Stomach smooth muscle (tissue), 2 donors: ENCODE measurements at regions not wholly inside any gene's neighbourhood (a gene's known extent, or its start where the extent isn't known, plus 50 kb on each side); places are given as distances from the start of the nearest gene placed in this dataset.

Source experiments
- H3K27ac ChIP-seq: one replicate; pipeline ENCODE4 v1.7.0; 2013; ENCODE audit warnings: mild to moderate bottlenecking, low read length, inconsistent platforms
- H3K27me3 ChIP-seq, 2 donors: one replicate each; pipeline ENCODE4 v1.7.0; 2013; ENCODE audit warnings: low read length in 2 of 2; ENCODE audit not compliant: insufficient read depth in 2 of 2, control insufficient read depth in 1 of 2
- H3K36me3 ChIP-seq, 2 donors: one replicate each; pipeline ENCODE4 v1.7.0; 2013; ENCODE audit warnings: low read length in 2 of 2; ENCODE audit not compliant: control insufficient read depth in 2 of 2, insufficient read depth in 2 of 2
- H3K4me1 ChIP-seq: one replicate; pipeline ENCODE4 v1.7.0; 2013; ENCODE audit warnings: low read length; ENCODE audit not compliant: control insufficient read depth, insufficient read depth
- H3K4me3 ChIP-seq, 2 donors: one replicate each; pipeline ENCODE4 v1.7.0; 2013; ENCODE audit warnings: low read length in 2 of 2
- H3K9ac ChIP-seq, 2 donors: one replicate each; pipeline ENCODE4 v1.7.0; 2013; ENCODE audit warnings: low read length in 2 of 2, mild to moderate bottlenecking in 1 of 2
- H3K9me3 ChIP-seq, 2 donors: one replicate each; pipeline ENCODE4 v1.7.0; 2013; ENCODE audit warnings: low read length in 2 of 2; ENCODE audit not compliant: control insufficient read depth in 2 of 2
- donor health status: healthy.
- donor health status: Pancreatic carcinoma.

DNA sequence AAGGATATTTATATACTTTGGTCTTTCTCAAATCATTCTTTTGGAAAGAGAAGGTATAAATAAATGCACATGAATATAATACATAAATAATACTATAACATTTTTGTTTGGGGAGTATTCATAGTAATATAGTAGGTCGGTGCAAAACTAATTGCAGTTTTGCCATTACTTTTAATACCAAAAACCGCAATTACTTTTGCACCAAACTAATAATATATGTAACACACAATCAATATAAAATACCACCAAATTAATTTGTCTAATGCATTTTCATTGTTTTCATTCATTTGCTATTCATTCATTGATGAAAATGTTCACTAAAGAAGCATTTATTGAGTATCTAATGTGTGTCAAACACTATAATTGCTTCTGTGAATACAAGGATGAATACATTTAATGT, 219.0 kb downstream of the RWDD3 start:
- Histone ChIP-seq H3K27me3 (no peaks in the 10 kb centered on the region), H3K9me3 (peaks cover 2 to 3% of the 10 kb centered on the region in 2 donors), H3K4me3 (no peak overlapping the region)

DNA sequence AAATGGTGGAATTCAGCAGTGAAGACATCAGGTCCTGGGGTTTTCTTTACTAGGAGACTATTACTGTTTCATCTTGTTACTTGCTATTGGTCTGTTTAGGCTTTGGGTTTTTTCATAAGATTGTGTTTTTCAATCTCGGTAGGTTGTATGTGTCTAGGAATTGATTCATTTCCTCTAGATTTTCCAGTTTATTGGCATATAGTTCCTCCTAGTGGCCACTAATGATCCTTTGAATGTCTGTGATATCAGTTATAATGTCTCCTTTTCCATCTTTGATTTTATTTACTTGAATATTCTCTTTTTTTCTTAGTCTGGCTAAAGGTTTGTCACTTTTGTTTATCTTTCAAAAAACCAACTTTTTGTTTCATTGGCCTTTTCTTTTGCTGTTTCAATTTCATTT, 233.0 kb downstream of the RWDD3 start:
- Histone ChIP-seq H3K4me1 (no peaks in the 10 kb centered on the region), H3K4me3 (no peak overlapping the region), H3K36me3 (no peaks in the 10 kb centered on the region), H3K27me3 (no peaks in the 10 kb centered on the region), H3K9ac (no peak overlapping the region), H3K9me3 (no peaks in the 10 kb centered on the region), H3K27ac (no peak overlapping the region)

More for the DNA sequence above, 219.0 kb downstream of the RWDD3 start:
- no peaks in the 10 kb centered on the region for H3K4me1 ChIP-seq
- no peak overlapping the region for H3K27ac ChIP-seq
- H3K9ac ChIP-seq = no peak overlapping the region
- no peaks in the 10 kb centered on the region for H3K36me3 ChIP-seq

DNA sequence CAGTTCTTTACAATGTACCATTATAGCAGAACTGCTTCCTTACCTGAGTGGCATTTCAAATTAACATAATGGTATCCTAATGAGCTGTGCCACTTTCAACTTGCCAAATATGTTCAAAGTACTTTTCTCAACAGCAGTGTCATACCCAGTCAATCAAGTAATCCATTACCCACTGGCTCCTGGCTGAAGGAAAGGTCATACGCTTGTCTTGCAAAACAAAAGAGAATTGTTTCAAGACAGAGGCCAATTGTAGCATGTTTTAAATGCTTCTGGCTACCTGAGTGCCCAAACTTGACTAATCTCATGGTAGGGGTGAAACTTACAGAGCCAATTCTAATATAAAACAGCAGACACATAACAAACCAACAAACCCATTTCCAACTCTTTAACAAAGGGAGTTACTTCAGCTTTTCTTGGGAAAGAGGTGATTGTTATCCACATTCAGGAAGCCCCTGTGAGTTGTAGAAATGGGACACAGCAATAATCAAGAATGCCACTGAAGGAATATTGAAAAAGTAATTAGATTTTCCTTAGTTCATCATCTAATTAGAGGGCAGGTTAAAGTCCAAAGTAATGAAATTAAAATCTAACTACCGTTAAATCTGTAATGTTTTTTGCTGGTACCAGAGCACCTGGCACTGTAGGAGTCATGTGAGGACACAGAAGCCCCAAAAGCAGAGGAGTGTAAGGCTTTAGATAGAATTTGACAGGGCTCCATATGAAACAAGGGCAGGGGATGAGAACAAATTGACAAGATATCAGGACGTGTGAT, 241.9 kb downstream of the RWDD3 start:
- Histone ChIP-seq H3K4me1 (no peaks in the 10 kb centered on the region), H3K4me3 (no peak overlapping the region), H3K9ac (no peak overlapping the region), H3K9me3 (no peaks in the 10 kb centered on the region), H3K27ac (no peak overlapping the region), H3K36me3 (no peaks in the 10 kb centered on the region), H3K27me3 (no peaks in the 10 kb centered on the region)

DNA sequence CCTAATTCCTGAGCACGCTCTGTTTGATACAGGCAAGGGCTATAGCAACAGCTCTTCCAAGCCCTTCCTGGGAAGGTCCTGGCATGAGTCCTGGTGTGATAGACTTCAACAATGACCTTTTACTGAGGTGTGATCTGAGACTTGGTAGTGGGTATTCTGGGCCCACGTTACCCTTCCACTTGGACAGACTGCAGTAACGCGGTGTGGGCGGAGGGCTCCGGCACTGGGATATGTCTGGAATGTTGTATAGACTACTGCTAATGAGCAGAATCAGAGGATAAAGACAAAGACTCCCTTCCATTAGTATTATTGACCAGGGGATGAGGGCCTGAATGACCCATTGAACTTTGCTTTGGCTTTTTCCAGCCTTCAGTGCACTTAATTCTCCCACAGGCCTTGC, 262.3 kb downstream of the RWDD3 start:
- Histone ChIP-seq H3K4me3 (no peak overlapping the region), H3K9ac (no peak overlapping the region), H3K36me3 (no peaks in the 10 kb centered on the region), H3K4me1 (no peaks in the 10 kb centered on the region), H3K27ac (no peak overlapping the region), H3K27me3 (no peaks in the 10 kb centered on the region), H3K9me3 (no peaks in the 10 kb centered on the region)

DNA sequence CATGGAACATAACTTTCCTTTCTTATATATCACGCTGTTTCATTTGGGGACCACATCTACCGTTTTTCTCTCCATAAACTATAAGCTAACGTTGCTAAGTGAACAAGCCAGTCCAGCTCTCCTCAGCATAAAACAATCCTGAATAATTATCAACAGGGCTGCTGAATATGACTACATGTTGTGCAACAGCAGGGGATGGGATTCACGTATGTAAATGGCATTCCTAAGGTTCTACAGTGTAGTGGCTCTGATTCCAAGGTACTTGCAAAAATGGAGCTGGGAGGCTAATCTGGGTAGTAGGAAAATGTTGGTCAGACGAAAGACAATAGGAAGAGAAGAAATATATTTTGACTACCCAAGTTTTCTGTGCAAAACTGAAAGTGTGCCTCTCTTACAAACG, 262.8 kb downstream of the RWDD3 start:
- Histone ChIP-seq H3K36me3 (no peaks in the 10 kb centered on the region), H3K27me3 (no peaks in the 10 kb centered on the region), H3K27ac (no peak overlapping the region), H3K9ac (no peak overlapping the region), H3K4me1 (no peaks in the 10 kb centered on the region), H3K9me3 (no peaks in the 10 kb centered on the region), H3K4me3 (no peak overlapping the region)

DNA sequence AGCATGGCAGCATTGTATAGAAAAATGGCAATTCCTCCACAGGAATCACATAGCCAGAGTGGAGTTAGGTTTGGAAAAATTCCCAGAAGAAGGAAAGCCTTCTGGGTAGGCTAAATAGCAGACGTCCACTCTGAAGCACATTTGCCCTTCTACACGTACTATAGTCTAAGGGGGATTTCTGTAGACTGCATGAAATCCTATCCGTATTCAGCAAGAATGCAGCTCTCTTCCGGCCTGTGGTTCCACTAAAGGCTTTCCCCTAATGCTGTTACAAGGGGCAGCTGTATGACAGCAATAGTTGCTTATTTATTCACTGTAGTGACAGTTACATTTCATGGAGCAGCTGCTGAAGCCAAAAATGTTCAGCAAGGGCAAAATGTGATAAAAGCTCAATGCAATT, 263.6 kb downstream of the RWDD3 start:
- Histone ChIP-seq H3K4me3 (no peak overlapping the region), H3K9ac (no peak overlapping the region), H3K27me3 (no peaks in the 10 kb centered on the region), H3K36me3 (no peaks in the 10 kb centered on the region), H3K9me3 (no peaks in the 10 kb centered on the region), H3K4me1 (no peaks in the 10 kb centered on the region), H3K27ac (no peak overlapping the region)

DNA sequence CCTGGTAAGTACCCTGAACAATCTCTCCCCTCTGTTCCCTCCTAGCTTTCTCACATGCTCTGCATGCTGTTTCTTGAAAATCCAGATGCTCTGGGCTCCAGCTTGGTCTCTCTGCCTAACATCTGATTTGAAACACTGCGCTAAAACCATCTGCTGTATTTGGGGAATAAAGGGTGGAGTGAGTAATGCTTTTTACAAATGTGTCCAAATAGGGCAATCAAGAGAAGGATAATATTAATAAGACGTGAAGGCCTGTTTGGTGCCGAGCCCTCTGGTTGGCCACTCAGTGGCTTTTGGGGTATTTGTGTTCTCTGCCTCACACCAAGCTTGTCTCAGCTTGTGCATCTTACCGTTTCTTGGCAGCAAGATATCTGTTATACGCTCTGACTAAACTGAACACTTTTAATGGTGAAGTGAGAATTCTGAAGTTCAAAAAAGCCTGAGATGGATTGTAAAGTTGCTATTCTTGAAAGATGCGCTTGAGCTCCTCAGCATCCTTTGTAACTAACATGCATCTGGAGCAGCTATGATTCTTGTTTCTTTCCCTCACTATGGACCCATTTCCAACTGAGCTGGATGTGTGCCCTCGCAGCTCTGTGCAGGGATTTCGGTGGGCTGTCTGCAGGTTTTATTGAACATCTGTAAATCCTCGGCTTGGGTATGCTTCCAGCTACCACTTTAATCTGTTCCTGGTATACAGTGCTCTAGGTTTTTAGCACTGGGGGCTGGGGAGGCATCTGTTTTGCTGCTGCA, 269.4 kb downstream of the RWDD3 start:
- H3K4me1 ChIP-seq = no peaks in the 10 kb centered on the region
- no peaks in the 10 kb centered on the region for H3K27me3 ChIP-seq
- no peak overlapping the region for H3K9ac ChIP-seq
- H3K27ac ChIP-seq = no peak overlapping the region
- H3K4me3 ChIP-seq = no peak overlapping the region
- H3K9me3 ChIP-seq = no peaks in the 10 kb centered on the region
- no peaks in the 10 kb centered on the region for H3K36me3 ChIP-seq

DNA sequence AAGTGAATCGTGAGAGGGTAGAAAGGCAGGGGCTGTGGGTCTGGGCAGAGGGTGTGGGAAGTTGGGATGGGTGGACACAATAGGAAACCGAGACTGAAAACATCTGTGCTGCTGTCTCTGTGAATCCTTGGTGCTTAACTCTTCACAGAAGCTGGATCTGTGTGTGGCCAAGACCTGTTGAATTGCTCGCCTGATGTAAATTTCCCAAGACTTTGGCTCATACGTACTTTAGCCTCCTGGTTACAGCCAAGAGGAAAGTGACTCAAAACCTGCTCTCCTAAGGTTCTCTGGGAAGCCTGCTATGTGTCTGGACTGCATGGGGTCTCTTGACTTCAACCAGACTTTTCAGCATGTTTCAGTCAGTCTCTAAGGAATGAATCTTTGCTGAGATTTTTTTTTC, 270.3 kb downstream of the RWDD3 start:
- Histone ChIP-seq H3K36me3 (no peaks in the 10 kb centered on the region), H3K27me3 (no peaks in the 10 kb centered on the region), H3K4me1 (no peaks in the 10 kb centered on the region), H3K27ac (no peak overlapping the region), H3K9ac (no peak overlapping the region), H3K9me3 (no peaks in the 10 kb centered on the region), H3K4me3 (no peak overlapping the region)

DNA sequence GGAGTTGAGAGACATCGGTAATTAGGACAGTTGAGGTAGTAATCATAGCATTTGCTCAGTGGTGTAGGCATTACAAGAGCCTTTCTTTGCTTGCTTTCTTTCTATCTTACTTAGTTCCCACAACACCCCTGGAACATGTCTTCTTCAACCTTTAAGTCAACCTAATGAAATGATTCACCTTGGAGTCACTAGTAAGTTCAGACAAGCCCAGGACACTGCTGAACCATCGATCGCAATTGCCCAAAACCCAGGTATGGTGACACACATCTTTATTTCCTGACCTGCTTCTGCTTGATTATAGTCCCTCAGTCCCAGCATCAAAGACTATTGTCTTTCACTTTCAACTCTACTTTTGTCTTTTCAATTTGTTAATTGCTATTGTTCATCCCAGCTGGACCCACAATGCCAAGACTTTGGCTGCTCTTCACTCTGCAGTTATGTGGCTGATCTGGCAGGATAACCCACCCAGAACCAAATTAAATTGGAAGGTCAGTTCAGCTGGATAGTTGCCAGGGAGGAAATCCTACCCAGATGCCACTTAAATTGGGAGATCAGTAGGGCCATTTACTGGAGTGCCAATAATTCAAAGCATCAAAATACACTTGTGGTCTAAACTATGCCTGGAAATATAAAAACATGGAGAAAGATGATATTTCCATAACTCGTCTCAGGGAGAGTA, 272.9 kb downstream of the RWDD3 start:
- H3K4me1 ChIP-seq = no peaks in the 10 kb centered on the region
- no peak overlapping the region for H3K9ac ChIP-seq
- H3K9me3 ChIP-seq = no peaks in the 10 kb centered on the region
- H3K27me3 ChIP-seq = no peaks in the 10 kb centered on the region
- H3K4me3 ChIP-seq = no peak overlapping the region
- H3K27ac ChIP-seq = no peak overlapping the region
- no peaks in the 10 kb centered on the region for H3K36me3 ChIP-seq

DNA sequence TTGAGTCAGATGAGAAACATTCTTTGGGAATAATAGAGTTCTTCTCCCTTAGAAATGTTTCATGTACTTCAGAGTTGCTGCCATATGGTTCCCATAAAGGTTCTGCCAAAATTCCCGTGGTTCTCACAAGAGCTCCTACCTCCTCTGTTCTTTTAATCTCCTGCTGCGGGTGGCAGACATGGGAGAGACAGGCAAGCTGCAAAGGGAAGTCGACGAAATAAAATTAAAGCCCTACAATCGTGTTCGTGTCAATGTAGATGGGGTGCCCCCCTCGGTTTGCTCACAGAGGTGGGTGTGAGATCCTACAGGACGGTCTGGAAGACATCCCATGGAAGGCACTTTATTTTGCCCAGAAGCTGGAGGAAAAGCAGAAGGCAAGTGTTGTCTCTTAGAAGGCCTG, 276.0 kb downstream of the RWDD3 start:
- Histone ChIP-seq H3K27ac (no peak overlapping the region), H3K4me3 (no peak overlapping the region), H3K27me3 (no peaks in the 10 kb centered on the region), H3K9ac (no peak overlapping the region), H3K9me3 (no peaks in the 10 kb centered on the region), H3K4me1 (no peaks in the 10 kb centered on the region), H3K36me3 (no peaks in the 10 kb centered on the region)
